Fibroblast of peridontal ligament (primary cell): ENCODE measurements at regions not wholly inside any gene's neighbourhood (a gene's known extent, or its start where the extent isn't known, plus 50 kb on each side); places are given as distances from the start of the nearest gene placed in this dataset.

Experiments
- DNase-seq: peaks from one replicate; pipeline ENCODE4 v3.0.0-alpha.2; 2010; ENCODE audit errors: extremely low read depth

DNA sequence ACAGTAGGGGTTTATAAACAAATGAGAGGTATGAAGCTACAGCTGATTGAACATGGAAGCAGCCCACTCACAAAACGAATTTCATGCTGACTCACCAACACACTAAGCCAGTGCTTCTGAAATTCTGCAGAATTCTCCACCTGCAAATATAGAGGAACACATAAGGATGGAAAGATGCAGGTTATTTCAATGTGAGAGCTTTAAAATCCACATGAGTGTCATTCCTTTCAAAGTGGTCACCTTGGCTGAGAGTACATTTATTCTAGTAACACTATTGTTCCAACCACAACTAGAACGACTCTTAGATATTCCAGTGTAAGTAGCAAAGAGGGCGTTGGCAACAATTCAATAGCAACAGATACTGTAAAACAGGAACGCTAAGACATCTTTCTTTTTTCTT is 189.9 kb upstream of the TSC22D2 start:
- no peak for DNase-seq

DNA sequence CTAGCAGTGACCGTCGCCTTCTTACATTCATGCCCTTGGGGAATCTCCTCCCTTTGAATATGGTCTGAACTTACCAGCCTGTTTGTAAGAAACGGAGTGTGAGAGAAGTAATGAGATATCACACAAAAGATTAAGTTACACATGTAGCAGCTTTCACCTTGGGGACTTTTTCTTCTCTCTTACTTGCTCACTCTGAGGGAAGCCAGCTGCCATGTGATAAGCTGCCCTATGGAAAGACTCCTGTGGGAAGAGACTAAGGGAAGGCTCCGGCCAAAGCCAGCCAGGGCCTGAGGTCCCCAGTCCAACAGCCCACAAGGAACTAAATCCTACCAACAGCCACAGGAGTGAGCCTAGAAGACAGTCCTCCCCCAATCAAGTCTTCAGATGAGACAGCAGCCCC is 190.4 kb upstream of the TSC22D2 start:
- DNase-seq: no peak

DNA sequence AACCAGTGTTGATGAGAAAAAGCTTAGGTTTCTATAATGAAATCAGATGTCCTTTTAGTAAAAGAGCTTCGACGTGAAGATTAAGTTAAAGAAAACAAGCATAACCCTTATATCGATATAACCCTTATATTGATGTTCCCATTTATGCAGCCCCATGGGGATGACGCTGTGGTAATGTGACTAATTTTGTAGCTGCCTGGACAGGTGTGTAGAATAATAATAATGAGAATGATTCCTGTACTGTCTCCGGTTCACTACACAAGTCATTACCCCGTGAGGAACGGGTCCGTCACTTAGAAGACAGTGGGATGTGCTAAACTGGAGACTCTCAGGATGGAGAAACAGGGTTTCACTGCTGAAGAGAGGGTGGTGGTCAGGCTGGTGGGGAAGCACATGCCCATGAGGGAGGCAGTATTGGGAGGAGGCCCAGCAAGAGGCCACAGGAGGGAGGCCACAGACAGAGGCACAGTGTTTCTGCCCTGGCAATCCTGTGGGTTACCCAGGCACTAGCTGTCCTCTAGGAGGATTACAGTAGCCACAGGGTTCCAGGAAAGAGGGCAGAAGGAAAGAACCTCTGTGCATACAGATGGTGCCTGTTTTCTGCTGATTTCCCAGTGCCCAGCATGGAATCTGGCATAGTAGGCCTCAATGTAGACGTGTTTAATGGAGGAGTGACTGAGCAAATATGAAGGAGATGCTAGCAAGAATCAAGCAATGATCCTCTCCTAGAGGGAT is 191.1 kb upstream of the TSC22D2 start:
- no peak for DNase-seq

DNA sequence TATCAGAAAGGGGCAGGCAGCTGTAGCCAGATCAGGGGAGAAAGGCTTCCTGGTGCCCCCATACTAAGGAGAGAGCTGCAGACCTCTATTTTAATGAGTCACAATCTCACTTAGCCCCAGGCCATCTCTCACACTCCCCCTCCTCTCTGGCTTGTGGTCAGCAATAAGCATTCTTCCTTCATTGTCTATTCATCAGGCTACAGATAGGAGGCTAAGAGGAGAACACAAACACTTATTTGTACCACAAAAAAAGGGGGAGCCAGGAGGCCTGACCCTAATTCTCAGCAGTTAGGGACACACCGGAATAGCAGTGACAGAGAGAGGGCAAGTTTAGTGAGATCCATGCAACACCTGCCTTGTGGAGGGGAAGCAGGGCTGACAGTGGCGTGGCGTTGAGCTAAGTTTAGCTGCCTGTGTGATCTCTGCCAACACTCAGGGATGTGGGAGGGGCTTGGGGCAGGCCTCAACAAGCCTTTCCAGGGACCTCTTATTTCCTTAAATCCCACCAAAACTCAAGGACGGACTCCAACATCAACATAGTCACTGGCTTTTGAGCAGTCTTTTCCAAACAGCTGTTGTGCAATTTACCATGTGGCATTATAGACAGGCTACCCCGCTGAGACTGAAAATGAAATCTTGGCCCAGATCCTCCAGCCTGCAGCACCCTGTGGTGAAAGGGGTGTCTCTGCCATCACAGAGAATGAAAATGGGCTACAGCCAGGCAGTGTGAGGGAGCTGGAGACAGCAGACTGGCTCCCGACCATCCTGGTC is 191.9 kb upstream of the TSC22D2 start:
- DNase-seq: peak; percentile 95

DNA sequence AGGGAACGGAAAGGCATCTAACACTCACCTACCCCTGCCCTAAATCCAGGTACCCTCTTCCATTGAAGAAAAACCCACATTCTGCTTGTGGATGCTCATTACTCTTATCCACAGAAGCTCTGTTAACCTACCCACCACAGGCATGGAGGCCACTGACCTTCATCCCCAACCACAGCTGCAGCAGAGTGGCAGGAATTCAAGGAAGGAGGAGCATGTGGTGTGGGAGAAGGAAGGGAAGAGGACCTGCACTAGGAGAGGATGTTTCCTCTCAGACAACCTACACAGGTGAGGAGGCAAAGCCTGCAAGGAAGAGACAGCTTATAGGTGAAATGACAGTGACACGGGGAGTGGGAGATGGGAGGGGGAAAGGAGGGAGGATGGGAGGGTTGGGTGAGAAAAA is 192.5 kb upstream of the TSC22D2 start:
- peak; percentile 37 for DNase-seq

DNA sequence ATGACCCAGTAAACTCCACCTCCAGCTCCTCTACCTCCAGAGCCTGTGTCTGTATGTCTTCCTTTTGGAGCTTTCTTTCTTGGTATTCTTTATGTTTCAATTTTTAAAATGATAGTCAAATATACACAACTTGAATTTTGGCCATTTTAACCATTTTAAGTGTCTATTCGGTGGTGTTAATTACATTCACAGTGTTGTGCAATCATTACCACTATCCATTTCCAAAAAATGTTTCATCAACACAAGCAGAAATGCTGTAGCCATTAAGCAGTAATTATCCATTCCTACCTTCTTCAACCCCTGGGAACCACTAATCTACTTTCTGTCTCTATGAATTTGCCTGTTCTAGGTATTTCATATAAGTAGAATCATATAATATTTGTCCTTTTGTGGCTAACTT is 194.5 kb upstream of the TSC22D2 start:
- no peak for DNase-seq

DNA sequence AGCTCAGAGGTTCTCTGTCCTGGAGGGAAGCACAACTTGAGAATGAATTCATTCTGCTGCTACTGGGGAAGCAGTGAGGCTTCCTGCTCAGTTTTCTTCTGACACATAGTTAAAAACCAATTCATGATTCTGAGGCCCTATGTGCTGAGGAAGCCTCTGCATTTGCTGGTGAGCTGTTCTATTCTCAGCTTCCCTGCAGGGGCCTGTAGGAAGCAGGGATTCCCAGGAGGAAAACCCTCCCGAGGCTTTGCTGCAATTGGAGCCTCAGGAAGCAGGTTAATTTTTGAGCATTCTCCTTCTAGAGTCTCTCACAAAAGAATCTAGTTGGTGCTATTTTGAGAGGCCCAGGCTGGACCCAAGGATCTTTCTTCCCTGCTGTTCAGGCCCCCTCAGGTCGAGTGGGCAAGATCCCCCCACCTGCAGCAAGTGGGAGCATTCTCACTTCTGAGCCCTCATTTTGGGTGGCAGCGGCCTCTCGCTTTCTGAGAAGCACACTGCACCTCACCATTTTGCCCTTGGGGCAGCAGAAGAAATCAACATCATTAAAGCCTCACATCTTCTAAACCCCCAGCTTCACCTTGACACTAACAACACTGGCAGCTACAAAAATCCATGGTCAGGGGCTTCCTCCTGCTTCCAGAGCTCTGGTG is 197.5 kb upstream of the TSC22D2 start:
- no peak for DNase-seq

DNA sequence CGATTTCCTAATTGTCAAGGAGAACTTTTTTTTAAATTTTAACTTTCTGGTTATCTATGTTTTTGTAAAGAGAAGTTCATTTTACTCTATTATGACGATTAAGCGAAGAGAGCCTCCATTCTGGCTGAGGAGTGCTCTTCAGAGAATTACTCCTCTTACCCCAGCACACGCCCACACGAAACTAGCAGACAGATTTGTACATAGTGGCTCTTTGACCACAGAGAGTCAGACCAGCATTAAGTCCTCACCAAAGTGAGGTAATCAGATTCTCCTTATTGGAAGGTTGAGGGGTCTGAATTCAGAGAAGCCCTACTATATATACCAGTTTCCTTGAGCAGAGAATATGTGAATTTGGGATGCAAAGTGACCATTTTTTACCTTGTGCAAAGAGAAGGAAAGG is 204.8 kb upstream of the TSC22D2 start:
- no peak for DNase-seq

DNA sequence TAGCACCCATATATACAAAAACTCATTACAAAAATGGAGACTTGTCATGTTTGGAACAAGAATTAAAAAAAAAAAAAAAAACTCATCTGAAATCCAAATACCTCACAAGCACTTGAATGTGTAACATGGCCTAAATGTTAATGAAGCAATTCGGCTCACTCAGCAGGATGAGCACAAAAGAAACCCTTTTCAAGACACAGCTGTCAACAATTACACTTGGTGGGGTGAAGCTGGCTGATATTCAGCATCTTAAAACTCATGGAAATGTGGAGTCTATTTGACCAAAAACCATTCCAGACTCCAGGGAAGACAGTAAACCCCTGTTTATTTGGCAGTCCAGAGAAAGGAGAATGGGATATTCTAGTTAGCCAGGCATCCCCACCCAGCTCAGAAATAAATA is 205.4 kb upstream of the TSC22D2 start:
- peak; percentile 67 for DNase-seq

DNA sequence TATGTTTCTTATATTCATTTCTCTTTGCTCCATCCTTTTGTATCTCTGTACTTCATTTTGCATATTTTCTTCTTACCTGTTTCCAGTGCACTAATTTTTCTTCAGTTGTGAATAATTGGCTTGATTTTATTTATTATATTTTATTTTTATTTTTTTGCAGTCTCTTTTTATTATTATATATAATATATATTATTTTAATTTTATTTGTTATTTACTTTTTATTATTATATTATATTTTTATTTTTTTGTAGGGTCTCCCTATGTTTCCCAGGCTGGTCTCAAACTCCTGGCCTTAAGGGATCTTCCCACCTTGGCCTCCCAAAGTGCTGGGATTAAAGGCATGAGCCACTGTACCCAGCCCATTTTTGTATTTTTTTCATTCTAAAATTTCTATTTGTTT is 213.1 kb upstream of the TSC22D2 start:
- DNase-seq: no peak

DNA sequence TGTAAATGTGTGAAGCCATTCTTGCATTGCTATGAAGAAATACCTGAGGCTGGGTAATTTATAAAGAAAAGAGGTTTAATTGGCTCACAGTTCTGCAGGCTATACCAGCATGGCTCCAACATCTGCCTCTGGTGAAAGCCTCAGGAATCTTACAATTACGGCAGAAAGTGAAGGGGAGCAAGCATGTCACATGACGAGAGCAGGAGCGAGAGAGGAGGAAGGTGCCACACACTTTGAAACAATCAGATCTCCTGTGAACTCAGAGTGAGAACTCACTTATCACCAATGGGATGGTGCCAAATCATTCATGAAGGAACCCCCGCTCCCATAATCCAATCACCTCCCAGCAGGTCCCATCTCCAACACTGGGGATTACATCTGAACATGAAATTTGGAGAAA is 213.6 kb upstream of the TSC22D2 start:
- DNase-seq: no peak

DNA sequence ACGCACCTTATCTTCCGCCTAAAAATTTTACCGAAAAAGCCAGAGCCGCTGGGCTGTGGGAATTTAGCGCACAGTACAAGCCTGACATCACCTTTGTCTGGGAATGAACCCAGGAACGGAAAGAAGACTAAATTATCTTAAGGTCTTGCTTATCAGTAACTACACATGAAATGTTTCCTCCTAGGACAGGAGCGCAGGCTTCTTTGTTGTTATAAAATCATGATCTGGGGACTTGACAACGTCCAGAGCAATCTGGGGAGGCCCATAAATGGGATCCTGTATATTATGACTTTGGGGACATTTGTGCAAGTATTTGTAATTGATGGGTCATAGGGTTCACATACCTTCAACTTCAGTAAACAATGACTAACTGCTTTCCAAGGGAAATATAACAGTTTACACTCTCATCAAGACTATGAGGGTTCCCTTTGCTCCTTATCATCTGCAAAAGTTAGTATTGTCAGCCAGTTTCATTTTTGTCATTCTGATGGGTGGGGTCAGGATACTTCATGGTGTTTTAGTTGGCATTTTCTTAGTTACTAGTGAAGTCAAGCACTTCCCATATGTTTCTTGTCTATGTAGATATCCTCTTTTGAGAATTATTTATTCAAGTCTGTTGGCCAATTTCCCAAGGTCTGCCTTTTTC is 213.9 kb upstream of the PFN2 start:
- DNase-seq: peak; percentile 65

DNA sequence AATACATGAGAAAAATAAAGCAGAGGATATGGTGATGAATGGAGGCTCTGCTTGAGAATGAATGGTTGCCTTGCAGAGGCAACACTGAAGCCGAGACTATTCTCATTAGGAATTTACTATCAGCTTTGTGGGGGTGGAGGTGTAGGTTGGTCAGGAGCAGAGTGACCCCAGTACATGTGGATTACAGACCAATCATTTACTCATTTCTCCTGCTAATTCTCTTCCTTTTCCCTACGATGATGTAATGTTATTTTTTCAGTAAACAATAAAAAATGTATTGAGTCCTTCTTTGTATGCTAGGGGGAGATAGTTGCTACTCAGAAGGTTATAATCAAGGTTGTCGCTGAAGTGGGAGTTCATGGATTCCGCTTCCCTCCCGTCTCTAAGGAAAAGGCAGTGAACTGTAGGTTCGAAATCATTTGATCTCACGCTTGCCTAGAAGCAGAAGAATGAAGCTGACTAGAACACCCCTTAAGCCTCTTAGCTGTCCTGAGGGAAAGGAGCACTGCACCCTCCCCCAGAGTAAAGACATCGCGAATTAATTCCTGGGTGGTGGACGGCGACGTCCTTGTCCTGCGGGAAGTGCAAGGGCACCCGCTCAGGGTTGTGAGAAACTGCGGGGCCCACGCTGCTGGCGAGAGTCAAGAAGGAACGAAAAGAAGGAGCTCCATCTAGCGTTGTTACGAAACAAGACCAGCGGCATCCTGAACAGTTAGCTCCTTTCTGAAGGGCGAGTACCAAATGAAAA is 213.2 kb upstream of the PFN2 start:
- DNase-seq: peak; percentile 88

DNA sequence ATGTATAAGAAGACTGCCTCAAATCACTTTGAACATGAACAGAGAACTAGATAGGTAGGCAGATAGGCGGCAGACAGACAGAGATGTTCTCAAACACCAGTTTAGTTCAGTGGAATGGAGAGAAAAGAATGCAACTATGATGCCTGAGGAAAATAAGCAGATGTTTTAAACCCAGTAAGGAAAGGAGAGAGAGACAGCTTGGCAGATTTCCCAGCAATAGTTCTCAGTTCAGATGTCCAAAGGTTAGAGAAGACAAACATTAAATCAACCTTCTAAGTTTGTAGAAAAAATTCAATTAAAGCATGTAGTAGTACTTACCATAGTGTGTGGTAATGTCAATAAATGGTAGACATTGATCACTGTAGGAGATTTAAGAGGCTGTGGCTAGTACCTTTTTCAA is 209.6 kb upstream of the PFN2 start:
- peak; percentile 90 for DNase-seq

DNA sequence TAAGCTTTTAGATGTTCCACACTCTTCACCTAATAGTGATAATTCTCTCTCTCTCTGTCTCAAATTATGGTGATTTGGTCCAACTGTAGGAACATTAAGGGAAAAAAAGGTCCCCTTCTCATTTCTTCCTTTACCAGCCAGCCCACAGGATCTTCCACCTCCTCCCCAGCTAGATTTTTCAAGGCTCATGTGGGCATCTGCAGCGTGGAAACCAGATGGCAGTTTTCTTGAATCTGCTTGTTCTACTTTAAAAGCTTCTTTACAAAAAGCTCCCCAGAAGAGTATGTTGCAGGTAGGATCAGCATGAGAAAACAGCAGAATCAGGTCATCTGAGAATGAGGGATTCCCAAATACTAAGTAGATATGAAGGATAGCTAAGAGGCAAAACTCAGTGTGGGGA is 208.6 kb upstream of the PFN2 start:
- DNase-seq: no peak

DNA sequence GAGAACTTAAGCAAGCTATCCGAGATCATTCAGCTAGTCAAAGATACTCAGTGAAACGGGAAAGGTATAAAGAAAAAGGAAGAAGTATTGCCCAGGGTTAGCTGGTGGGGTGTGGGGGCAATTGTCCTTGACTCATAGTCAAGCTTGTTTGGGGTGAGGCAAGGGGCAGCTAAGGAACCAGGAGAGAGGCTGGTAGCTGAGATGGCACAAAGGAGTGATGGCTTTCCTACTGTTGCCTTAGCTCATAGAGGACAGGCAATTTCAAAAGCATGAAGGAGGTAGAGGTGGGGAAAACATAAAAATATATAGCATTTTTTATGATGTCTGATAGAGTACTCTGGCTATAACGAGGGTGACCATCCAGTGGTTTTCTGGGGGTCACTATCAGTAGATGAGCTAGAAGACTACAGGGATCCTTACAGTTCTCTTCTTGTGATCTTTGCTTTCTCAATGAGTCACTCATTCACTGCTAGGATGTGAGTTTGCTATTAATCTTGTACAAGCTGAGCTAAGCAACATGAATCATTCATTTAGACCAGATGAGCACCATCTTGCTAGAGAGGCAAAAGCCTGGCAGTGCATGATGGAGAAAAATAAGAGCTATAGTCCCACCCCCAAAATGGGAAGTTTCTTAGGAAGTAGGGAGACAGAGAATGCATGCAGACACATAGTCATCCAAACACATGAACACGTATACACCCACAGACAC is 207.1 kb upstream of the PFN2 start:
- peak; percentile 78 for DNase-seq

DNA sequence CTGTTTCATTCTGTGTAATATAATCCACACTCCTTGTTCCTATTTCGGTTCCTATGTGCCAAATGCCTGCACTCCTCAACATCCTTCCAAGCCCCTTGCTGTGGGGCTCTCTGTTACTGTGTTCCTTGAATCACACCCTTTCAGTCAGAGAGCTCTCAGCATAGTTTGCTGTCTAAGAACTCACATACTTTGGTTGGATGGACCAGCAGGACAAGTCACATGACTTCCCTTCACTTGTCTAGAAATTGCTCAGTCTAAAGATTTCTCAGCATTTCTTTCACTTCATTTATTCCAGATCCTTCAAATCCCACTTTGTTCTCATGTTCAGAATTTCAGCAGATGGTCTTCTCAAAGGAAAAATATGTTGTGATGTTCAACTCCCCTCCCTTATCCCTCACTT is 203.5 kb upstream of the PFN2 start:
- DNase-seq: no peak

DNA sequence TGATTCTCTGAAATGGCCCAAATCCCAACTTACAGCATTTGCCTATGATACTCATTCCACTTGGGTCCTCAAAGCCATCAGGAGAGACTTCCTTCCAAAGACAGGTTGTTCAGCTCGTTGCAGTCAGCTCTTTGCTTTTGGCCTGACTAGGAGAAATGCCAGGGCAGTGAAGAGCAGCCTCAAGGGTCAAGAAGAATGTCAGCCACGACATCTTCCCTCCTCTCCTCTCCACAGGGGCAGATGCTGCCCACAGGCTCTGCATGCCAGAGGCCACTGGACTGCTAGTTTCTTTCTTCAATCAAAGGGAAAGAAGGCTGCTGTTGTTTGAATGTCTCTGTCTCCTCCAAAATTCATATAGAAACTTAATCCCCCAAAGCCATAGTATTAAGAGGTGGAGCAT is 201.7 kb upstream of the PFN2 start:
- no peak for DNase-seq

DNA sequence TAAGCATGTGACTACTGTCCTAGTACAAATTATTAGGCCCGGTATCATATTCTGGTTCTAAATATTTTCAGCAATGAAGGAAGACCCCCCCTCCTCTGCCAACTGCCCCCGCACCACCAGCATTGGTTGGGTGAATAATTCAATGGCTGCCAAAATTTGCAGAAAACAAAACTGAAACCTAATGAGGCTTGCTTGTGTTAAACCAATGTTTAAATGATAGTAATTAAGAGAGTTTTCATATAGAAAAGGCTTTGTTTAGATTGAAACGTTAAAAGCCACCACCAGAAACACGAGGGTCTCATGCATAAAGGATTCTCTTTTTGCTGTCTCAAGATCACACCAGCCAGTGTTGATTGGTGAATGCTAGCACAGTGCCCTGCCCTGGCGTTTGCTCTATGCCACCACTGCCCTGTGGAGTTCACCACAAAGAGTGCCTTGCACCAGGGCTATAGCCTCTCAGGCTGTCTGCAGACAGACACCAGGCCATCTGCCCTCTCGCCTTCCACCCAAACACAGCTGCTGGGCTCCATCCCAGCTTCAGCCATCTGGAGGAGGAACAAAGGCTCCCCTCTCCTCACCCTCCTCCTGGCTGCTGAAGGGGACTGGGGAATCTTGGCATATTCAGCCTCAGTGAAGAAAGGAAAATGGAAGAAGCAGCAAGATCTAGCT is 200.3 kb upstream of the PFN2 start:
- peak; percentile 41 for DNase-seq

DNA sequence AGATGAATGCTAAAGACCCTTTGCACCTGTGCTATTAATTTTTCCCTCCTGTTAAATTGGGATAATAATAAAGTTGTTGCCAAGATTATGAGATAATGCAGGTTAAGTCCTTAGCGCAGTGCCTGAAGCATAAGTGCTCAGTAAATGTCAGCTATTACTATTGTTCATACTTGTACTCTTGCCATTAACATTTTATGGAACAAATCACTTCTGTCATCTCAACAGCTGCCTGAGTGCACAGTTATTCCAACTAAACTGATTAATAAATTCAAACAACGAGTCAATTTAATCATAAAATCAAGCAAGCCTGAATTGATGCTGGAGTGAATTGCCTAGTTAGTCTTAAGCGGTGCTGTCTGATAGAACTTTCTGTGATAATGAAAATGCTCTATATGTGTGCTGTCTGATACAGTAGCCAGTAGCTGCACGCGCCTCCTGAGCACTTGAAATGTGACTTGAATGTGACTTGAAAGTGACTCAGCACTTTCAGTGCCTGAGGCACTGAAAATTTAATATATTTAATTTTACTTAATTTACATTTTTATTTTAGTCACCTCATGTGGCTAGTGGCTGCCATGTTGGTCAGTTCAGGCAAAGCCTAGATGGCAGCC is 198.7 kb upstream of the PFN2 start:
- DNase-seq: no peak
